A172 (cell line): ENCODE measurements at regions not wholly inside any gene's neighbourhood (a gene's known extent, or its start where the extent isn't known, plus 50 kb on each side); places are given as distances from the start of the nearest gene placed in this dataset.

Experiments used
- DNase-seq: peaks from one replicate; pipeline ENCODE4 v3.0.0-alpha.2; 2015; ENCODE audit warnings: low spot score

DNA sequence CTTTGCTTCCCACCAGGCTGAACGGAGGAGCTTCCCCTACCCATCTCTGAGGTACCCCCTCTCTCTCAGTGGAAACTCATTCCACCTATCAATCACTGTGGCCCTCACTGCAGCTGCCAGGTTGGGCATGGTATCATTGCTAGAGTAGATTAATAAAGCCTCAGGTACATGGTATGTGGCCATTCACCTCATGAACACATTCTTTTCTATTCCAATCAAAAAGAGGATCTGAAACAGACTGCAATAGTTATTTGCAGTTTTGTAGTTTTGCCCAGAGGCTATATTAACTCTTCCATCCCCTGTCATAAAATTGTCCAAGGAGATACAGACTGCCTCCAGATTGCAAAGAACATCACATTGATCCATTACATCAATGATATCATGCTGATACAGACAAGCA, 85.8 kb upstream of the MVB12B start:
- no peak for DNase-seq

DNA sequence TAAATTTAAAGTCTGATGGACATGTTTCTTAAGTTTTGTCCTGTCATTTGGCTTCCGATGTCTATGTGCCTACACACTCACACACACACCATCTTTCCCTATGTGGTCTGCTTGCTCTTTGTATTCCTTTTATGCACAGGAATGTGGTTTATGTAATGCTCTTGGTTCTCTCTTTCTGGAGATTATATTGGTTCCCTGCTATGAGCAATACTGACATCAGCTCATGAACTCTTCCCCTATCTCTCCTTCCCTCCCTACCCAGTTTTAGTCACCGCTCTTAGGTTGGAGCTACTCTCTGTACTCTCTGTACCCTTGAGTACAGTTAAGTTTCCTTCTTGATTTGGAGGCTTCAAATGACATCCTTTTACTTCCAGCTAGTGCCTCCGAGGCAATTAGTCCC, 77.9 kb upstream of the MVB12B start:
- peak; percentile 86 for DNase-seq

DNA sequence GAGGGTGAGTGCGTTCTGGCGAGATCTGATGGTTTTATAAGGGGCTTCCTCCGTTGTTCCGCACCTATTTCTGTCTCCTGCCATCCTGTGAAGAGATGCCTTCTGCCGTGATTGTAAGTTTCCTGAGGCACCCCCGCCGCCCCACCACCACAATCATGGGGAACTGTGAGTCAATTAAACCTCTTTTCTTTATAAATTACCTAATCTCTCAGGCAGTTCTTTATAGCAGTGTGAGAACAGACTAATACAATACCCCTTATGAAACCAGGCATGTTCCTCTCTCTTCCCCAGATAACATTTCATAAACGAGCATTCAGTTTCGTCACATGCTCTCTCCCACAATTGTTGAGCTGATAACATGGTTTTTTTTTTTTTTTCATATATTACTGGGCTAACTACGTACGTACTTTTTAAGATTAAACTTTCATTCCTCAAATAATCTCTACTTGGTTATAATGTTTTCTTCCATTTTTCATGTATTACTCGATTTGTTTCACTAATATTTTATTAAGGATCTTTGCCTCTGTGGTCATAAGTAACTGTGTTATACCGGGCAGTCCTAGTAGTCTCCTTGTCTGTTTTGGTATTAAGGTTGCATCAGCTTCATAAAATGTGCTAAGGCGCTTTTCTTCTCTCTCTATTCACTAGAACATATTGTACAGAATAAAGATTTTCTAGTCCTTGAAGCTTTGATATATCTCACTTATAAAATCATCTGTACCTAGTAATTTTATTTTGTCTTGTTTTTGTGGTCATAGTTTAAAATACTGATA, 64.9 kb upstream of the MVB12B start:
- DNase-seq, result no peak

DNA sequence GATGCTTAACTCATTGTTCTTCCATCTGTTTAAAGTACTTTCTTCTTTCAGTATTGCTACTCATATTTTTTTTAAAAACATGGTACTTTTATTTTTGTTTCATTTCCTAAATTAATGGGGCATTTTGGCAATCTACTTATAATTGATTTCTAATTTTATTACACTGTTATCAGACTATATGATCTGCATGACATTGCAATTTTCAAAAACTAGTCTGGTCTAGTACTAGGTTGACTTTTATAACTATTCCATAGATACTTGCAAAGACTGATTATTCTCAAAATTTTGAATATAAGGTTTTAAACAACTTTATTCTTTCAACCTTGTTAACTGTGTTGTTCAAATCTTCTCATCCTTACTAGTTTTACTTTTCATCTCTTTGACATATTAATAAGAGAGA, 63.9 kb upstream of the MVB12B start:
- no peak for DNase-seq

DNA sequence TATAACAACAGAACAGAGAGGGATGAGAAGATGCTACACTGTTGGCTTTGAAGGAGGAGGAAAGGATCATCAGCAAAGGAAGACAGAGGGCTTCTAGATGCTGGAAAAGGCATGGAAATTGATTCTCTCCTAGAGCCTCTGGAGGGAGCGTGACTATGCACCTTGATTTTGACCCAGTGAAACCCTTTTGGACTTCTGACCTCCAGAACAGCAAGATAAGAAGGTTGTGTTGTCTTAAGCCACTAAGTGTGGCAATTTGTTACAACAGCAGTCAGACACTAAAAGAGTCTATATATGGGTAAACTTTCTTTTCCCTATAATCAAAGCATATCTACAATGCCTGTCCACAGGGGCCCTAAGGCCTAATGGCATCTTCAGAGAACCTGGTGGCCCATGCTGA, 56.1 kb upstream of the MVB12B start:
- DNase-seq, result no peak

DNA sequence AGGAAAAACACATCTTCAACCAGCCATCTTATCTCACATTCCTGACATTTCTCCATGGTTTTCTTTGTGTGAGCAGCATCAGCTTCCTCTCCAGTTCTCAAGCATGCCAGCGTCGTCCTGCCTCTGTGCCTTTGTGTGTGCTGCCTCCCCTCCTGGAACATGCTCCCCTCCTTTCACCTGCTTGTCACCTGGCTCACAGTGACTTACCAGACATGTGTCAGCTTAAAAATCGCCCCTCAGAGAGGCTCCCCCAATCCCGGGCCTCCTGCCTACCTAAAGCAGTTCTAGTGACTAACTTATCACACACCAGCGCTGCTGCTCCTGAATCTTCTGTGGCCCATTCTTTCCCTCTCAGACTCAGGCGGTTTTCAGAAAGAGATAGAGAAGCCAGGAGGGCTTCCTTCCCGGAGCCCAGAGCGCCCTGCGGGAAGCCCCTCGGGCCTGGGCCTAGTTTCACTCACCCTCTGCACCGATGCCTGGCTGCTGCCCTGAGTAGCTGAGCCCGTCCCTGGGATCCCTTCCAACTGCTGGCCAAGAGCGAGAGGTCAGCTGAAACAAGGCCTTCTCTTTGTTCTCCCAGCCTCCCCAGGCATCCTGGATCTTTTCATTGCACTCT, 51.1 kb upstream of the MVB12B start:
- no peak for DNase-seq

DNA sequence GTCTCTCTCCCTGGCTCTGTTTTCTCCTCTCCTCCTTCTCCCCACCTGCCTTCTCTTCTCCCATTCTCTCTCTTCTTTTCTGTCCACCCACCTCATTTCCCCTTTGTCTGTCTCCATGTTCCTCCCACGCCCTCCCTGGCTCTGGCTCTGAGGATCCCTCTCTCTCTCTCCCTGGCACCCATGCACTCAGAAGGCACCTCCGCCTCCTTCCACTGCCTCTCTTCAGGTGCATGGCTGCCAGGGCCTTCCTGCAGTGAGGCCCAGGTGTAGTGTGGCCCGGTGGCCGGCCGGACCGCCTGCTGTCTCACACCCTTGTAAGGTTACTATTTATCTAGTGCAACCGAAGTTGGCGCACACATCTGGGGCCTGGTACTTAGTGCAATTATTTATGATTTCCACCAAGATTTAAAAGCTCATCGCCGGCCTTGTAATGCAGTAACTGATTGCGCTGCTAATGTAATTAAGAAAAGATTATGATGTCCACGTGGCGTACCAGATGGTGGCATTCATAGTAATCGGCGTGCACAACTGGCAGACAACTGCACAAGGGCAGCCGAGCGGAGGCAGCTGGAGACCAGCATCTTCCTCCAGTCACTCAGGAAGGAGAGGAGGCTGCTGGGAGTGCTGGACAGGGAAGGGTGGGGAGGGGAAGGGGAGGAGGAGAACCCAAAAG, 50.4 kb upstream of the MVB12B start:
- no peak for DNase-seq
